RPMI8226 (cell line): ENCODE measurements at regions not wholly inside any gene's neighbourhood (a gene's known extent, or its start where the extent isn't known, plus 50 kb on each side); places are given as distances from the start of the nearest gene placed in this dataset.
A peak's percentile ranks its signal among the peaks of the same experiment; 100 is the strongest.
"Not testable (repeated sequence)": the region's sequence is repeated elsewhere in the genome, so short reads cannot be mapped to it uniquely, and the experiment has no call there.

ENCODE experiments used
- DNase-seq: peaks from one replicate; pipeline ENCODE4 v3.0.0-alpha.2; 2015

DNA sequence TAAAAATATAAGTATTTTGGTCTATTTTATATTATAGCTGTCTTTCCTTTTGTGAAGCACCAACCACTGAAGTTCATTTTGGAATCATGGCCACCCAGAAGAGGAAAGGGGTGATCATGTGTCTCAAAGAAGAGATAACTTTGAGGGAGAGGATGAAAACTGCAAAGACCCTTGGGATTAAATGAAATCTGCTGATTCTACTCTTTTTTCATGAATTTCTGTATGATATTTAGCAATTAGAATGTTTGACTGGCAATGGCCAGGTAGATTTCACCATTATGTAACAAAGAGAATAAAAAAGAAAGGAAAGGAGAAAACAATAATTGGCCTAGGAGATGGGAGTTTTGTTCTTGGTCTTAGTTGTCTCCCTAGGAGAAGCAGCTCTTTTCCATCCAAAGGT is 350.8 kb downstream of the EMP1 start:
- DNase-seq, result no peak

DNA sequence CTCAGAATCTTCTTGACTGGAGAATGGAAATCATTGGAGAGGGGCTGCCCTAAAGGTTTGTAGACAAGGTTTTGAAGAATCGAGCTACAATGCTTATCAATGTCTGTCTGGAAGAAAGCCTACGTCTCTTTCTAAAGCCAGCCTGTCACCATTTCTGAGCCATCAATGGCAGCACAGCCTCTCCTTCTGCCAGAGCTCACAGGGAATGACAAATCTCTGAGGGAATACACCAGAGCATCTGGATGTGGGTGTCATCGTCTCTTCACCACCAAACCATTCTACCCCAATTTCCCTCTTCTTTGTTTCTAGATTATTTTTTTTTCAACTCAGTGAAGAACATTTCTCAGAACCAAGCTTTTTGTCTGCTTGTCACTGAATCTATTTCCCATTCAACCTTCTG is 349.7 kb downstream of the EMP1 start:
- no peak for DNase-seq

DNA sequence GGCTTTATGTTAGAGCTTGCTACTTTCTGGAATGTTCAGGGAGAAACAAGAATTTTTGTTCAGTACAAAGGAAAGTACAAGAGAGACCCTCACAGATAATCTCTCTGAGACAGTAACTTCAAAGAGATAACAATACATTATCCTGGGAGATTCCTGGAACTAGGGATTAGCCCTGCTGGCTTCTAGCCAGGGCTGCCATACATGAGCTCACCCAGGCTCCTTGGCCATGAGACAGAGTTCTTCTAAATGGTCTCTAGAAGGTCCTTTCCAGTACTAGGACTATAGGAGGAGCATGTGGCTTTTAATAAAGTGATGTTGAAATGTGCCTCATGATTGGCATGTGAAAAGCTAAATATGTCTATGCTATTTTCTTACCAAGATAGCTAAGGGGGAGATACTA is 342.5 kb downstream of the EMP1 start:
- no peak for DNase-seq

DNA sequence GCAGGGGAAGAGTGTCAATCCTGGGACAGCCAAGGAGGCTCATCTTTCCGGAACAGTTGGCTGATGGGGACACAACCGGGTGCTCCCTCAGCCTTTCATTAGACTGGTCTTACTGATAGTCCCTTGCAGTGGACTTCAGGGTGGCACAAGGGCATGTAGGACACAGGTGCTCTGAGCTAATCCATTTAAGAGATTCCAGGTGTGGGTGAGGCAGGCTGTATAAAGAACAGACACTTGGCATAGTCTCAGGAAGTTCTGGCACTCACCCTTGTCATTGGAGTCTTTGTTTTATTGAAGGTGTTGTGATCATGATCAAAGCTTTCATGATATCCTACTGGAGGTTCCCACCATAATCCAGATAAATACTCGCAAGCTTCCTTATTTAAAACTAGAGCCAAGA is 341.6 kb downstream of the EMP1 start:
- no peak for DNase-seq

GRCh38 chr12:13537623-13538022 is 341.1 kb downstream of the EMP1 start:
- DNase-seq, result no peak

GRCh38 chr12:13536219-13536910 is 339.8 kb downstream of the EMP1 start:
- DNase-seq, result peak; percentile 4

- peak; percentile 65 for DNase-seq
Observed at GRCh38 chr12:13534645-13535398, 338.3 kb downstream of the EMP1 start.

- no peak for DNase-seq
Observed at GRCh38 chr12:13534242-13534641, 337.7 kb downstream of the EMP1 start.

DNA sequence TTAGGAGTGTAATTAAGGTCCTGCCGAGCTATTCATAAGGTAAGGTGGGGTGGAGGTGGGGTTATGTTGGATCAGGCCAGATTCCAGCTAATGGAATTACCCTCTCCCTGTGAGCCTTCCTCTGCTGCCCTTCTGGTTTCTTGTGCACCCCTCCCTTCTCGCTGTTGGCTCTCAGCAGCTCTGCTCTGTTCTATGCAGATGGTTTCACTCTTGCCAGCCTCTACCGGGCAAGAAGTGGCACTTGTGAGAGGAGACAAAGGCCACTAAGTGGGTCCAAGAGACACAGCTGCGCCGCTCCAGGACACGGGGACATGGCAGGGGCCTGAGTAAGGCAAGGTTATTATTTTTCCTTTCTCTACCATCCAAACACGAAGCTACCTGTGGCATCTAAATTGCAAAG is 334.4 kb downstream of the EMP1 start:
- DNase-seq, result no peak

DNA sequence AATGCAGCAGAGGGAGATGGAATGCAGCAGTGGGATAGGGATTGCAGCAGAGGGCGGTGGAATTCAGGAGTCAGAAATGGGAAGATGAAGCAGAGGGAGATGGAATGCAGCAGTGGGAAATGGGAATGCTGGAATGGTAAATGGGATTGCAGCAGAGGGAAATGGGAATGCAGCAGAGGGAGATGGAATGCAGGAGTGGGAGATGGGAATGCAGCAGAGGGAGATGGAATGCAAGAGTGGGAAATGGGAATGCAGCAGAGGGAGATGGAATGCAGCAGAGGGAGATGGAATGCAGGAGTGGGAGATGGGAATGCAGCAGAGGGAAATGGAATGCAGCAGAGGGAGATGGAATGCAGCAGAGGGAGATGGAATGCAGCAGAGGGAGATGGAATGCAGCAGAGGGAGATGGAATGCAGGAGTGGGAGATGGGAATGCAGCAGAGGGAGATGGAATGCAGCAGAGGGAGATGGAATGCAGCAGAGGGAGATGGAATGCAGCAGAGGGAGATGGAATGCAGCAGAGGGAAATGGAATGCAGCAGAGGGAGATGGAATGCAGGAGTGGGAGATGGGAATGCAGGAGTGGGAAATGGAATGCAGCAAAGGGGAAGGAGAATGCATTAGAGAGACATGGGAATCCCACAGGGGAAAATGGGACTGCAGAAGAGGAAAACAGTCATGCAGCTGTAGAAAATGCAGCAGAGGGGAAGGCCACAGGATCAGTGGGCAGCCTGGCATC is 329.8 kb downstream of the EMP1 start:
- DNase-seq, result not testable (repeated sequence)

DNA sequence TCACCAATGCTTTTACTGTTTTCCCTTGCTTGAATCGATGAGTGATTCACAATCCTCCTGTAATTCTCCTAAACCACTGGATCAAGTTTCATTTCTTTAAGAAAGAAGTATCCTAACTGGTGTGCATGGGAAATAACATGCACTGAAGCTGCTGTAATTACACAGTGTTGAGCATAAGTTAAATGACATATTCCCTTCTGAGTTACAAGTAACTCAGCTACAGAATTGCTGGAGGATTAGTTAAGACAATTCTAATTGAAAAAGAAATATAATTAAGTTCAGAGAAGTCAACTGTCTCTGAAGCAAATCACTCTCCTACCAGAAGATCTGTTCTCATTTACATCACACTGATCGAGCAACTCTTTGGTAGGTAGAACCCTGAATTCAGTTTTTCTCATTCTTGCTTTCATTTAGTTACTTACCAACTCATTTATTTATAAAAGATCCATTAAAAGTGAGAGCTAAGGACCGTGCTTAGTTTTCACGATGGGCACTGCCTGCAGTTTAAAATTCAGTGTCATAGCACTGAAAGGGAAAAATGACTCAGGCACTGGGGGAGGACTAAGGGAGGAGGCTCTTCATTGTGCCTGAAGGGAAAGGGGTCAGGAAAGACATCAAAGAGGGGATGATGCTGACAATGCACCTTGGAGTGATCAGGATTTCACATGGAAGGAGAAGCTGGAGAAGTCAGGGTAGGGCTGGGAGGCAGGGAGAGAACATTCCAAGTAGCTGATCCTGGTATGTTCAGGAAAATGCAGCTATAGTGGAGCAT is 327.2 kb downstream of the EMP1 start:
- no peak for DNase-seq

DNA sequence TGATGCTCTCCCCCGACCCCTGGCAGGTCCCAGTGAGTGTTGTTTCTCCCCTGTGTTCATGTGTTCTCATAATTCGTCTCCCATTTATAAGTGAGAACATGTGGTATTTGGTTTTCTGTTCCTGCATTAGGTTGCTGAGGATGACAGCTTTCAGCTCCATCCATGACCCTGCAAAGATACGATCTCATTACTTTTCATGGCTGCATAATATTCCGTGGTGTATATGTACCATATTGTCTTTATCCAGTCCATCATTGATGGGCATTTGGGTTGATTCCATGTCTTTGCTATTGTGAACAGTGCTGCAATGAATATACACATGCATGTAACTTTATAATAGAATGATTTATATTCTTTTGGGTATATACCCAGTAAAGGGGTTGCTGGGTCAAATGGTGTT is 321.5 kb downstream of the EMP1 start:
- not testable (repeated sequence) for DNase-seq

DNA sequence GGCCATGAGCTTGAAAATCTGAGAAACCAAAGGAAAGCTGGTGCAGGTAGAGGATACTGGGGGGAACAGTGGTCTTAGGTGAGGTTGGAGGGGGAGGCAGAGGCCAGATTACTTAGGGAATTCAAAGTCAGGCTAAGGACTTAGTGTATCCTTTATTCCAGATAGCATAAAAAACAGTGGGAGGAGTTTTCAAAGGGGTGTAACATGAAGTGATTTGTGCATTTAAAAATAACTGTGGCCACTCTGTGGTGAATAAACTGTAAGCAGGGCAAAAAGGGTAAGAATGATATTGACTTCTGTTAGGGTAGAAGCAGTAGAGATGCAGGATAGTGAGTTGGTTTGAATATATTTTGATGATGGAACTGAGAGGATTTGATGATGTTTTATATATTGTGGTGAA is 313.2 kb downstream of the EMP1 start:
- DNase-seq, result no peak

GRCh38 chr12:13505636-13506035 is 309.1 kb downstream of the EMP1 start:
- DNase-seq, result no peak

GRCh38 chr12:13505224-13505623 is 308.7 kb downstream of the EMP1 start:
- no peak for DNase-seq

DNA sequence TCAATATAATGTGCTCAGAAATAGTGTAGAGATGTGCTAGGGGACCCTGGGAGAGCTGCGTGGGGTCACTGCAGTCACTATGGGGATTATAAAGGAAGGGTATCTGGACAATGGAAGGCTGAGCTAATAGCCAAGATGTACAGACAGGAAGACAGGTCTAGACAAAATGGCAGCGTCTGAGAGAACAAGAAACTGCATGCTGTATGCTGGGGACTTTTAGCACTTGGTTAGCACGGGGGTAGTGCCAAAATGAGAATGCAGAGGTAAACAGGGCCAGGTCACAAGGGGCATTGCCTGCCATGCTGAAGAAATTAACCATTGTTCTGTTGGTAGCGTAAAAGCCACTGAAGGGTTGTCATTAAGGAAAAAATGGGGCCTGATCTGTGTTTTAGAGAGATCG is 308.2 kb downstream of the EMP1 start:
- no peak for DNase-seq

DNA sequence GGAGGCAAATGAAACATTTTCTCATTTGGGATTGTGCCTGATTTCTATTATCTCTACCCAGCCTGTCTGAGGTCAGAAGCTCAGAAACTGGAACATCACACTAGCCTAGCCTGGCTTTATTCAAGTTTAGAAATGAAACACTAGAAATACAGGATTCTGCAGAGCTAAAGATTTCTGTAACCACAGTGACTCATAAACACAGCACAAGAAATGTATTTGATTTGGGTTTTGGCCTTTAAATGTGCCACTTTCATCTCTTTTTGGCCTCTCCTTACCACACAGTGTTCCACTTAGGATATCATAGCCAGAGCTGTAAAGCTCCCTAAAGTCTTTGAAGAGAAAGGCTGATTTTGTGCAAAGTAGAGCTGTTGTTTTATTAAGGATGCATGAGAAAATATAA is 307.5 kb downstream of the EMP1 start:
- DNase-seq, result no peak

DNA sequence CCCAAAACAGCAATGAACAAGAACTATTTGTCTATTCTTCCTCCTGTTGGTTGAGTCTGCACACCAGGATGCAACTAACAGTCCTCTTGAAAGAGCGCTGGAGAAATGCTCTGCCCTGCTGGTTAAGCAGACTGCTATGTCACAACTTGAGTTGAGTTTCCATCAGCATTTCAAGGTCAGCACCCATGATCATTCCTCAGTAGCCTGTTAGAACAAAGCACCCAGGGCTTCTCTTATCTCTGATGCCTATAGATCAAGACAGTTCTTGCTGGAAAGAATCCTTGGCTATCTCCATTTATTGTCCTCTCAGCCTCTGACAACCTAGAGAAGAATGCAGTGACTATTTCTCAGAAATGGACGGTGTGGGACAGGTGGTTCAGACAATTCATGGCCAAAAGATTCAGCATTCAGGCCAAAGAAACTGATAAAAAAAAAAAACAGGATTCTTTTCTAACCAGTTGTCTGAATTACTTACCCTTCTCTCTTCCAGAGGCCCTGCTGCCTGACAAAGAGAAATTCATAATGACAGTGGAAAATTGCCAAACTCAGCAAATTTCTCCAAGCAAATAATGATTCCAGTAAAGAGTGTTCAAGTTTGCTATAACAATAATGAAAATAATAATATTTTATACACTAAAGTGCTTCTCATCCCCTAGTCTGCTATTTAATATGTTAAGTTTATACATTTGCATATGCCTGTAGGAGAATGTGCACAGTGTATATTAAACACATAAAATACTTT is 306.7 kb downstream of the EMP1 start:
- DNase-seq, result no peak

DNA sequence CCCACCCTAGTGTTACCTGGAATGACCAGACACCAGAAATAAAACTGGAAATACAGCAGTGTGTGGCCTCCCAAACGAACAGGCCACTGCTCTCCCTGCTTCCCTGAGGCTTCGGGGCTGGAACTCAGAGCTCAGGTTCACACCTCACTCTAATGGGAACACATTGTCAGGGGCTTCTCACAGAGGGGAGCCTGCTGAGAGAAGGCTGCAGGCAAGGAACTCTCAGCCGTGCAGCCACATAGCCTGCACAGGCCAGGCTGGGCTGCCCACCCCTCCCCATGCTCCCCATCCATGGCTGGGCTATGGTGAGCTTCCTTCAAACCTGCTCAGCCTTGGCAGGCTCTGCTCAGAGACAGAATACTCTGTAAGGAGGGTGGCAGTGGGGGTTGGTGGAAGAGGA is 302.5 kb downstream of the EMP1 start:
- no peak for DNase-seq

GRCh38 chr12:13496111-13496510 is 299.6 kb downstream of the EMP1 start:
- no peak for DNase-seq

DNA sequence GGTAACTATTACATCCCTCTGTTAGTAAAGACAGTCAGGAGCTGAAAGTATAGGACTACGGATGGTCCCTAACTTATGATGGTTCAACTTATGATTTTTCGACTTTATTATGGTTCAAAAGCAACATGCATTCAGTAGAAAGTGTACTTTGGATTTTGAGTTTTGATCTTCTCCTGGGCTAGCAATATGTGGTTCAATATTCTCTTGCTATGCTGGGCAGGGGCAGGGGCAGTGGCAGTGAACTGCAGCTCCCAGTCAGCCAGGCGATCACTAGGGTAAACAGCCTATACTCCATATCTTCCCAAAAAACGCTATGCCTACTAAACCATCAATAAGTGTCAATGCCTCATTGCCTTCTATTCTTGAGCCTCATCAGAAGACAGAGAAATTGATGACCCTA is 292.7 kb downstream of the EMP1 start:
- DNase-seq, result no peak

- DNase-seq, result no peak
Observed at GRCh38 chr12:13487326-13487725, 290.8 kb downstream of the EMP1 start.

- no peak for DNase-seq
Observed at GRCh38 chr12:13486794-13487193, 290.3 kb downstream of the EMP1 start.
